ENCODE measurements at regions not wholly inside any gene's neighbourhood (a gene's known extent, or its start where the extent isn't known, plus 50 kb on each side); places are given as distances from the start of the nearest gene placed in this dataset.

- Histone ChIP-seq H3K27ac (ENCODE audit: low read depth) (no peak overlapping the region), H3K4me1 (ENCODE audit: insufficient read depth) (peaks cover 10% of the 10 kb centered on the region), H3F3A (replicated peaks; ENCODE audit: low read depth) (no peaks in the 10 kb centered on the region), H4K20me1 (replicated peaks; ENCODE audit: insufficient read depth) (no peaks in the 10 kb centered on the region), H3K4me3 (no peak overlapping the region), H3K27me3 (ENCODE audit: insufficient read depth) (no peaks in the 10 kb centered on the region), H2AFZ (no peak overlapping the region), H3K4me2 (no peak overlapping the region), H3K36me3 (ENCODE audit: insufficient read depth) (no peaks in the 10 kb centered on the region; the same call in 1 of the 2 replicates), H3K79me2 (replicated peaks; ENCODE audit: insufficient read depth) (no peaks in the 10 kb centered on the region), H3K9me2 (ENCODE audit: insufficient read depth) (peaks cover 12% of the 10 kb centered on the region; the same call in 1 of the 2 replicates)
- Mint-ChIP-seq H3K36me3 (ENCODE audit: low read depth) (peaks cover 13% of the 10 kb centered on the region), H3K27me3 (ENCODE audit: insufficient read depth, low read depth, poor library complexity) (peaks cover 6% of the 10 kb centered on the region), H3K4me1 (peaks cover 23% of the 10 kb centered on the region), H3K4me3 (no peak overlapping the region), H3K9me3 (peaks cover 7% of the 10 kb centered on the region; the same call in 2 of the 3 replicates), H3K27ac (no peak overlapping the region)
- ATAC-seq: no peak
- no peak for DNase-seq (ENCODE audit: low spot score)
- no peak for TF ChIP-seq ZNF462 (CRISPR knock-in tag; IDR thresholded peaks at IDR 0.05)
- no peak for TF ChIP-seq ETS1 (IDR thresholded peaks at IDR 0.05)
- TF ChIP-seq POLR2AphosphoS5 (IDR thresholded peaks at IDR 0.05; ENCODE audit: low read depth): no peak
- TF ChIP-seq REST (IDR thresholded peaks at IDR 0.05; ENCODE audit: unreplicated experiment): no peak
- no peak for TF ChIP-seq EZH2 (IDR thresholded peaks at IDR 0.05; ENCODE audit: low read depth, unreplicated experiment)
- no peak for TF ChIP-seq JUNB (IDR thresholded peaks at IDR 0.05; ENCODE audit: unreplicated experiment)
- no peak for TF ChIP-seq CREB1 (CRISPR knock-in tag; IDR thresholded peaks at IDR 0.05; ENCODE audit: low read depth)
- no peak for TF ChIP-seq CTCF (conservative IDR thresholded peaks at IDR 0.05; ENCODE audit: low read depth in 2 of 2)
Measured at GRCh38 chr16:5595849-5596248, 498.3 kb upstream of the EEF2KMT start.
